Astrocyte of the spinal cord (primary cell): ENCODE measurements at regions not wholly inside any gene's neighbourhood (a gene's known extent, or its start where the extent isn't known, plus 50 kb on each side); places are given as distances from the start of the nearest gene placed in this dataset.
A peak's percentile ranks its signal among the peaks of the same experiment; 100 is the strongest.

Source experiments
- DNase-seq: peaks from one replicate; pipeline ENCODE4 v3.0.0; 2011; ENCODE audit warnings: low read depth, low spot score
- H3K4me3 ChIP-seq: 2 replicates; pipeline ENCODE4 v1.5.1; 2011; ENCODE audit warnings: low read depth, mild to moderate bottlenecking, low read length, moderate library complexity
- CTCF ChIP-seq: IDR thresholded peaks from 2 replicates; pipeline ENCODE4 v1.5.1; 2012; ENCODE audit warnings: low read depth, mild to moderate bottlenecking, low read length, inconsistent platforms
- in situ Hi-C: cut with HindIII; loops from 2 replicates; pipeline ENCODE4 v1.10.0; 2017; ENCODE audit warnings: low sequenced_read_pairs

- no peak overlapping the region for H3K4me3 ChIP-seq
- in situ Hi-C loops: no loop called here
- TF ChIP-seq CTCF: no peak
- no peak for DNase-seq
Observed at GRCh38 chr15:89412905-89413411, 78.3 kb upstream of the POLG start.

GRCh38 chr15:89410039-89410435 is 75.4 kb upstream of the POLG start:
- H3K4me3 ChIP-seq: no peak overlapping the region
- DNase-seq: no peak
- no peak for TF ChIP-seq CTCF
- in situ Hi-C loops: no loop called here

DNA sequence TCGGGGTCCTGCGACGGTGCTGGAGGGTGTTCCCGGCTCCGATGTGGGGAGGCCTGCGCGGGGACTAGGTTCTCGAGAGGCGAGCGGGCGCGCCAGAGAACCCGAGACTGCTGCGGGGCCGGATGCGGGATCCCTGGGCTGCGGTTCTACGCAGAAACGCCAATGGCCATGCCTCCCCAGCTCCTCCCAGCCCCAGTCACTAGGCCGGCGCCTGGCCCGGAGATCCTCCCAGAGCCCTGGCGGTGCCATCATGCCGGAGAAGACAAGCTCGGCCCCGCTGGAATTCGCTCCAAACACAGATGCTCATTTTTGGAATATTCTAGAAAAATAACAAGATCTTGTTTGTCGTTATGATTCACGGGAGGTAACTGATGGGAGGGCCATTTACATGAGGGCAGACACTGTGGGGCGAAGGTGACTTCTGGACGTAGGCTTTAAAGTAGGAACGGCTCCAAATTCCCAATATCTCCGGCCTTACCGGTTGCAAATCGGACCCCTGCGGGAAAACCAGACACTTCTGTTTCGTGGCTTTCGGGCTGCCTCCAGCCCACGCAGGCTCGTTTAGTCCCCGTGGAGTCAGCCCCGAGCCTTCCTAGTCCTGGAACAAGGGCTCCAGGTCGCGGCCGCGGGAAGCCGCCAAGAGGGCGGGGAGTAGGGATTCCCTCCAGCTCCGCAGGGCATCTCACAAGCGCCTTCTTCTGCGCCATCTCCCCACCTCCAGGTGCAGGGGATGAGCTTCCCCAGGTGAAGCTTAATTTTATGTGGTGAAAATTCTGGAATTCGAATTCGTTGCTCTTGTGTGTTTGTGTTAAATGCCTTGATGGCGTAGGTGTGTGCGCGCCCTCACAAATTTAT is 74.8 kb upstream of the POLG start:
- no peak for DNase-seq
- in situ Hi-C loops: no loop called here
- no peak for TF ChIP-seq CTCF
- no peak overlapping the region for H3K4me3 ChIP-seq

GRCh38 chr15:89408372-89409183 is 74.0 kb upstream of the POLG start:
- peak; percentile 21 for DNase-seq
- no peak for TF ChIP-seq CTCF
- H3K4me3 ChIP-seq: no peak overlapping the region
- in situ Hi-C loops: no loop called here

- H3K4me3 ChIP-seq: no peak overlapping the region
- in situ Hi-C loops: no loop called here
- no peak for DNase-seq
- peak; percentile 3 for TF ChIP-seq CTCF
Observed at GRCh38 chr15:89406940-89407607, 72.5 kb upstream of the POLG start.

- in situ Hi-C loops: no loop called here
- H3K4me3 ChIP-seq: no peak overlapping the region
Observed at GRCh38 chr15:89406218-89406939, 71.8 kb upstream of the POLG start.

More at GRCh38 chr15:89406218-89406939, 71.8 kb upstream of the POLG start:
- no peak for DNase-seq
- no peak for TF ChIP-seq CTCF
